Kidney epithelial cell (primary cell): ENCODE measurements at regions not wholly inside any gene's neighbourhood (a gene's known extent, or its start where the extent isn't known, plus 50 kb on each side); places are given as distances from the start of the nearest gene placed in this dataset.

Experiments used
- DNase-seq: peaks from one replicate; pipeline ENCODE4 v3.0.0-alpha.2; 2010; ENCODE audit warnings: low read depth
- H3K27me3 ChIP-seq: 2 replicates; pipeline ENCODE4 v1.6.0; 2011; ENCODE audit warnings: low read length; ENCODE audit not compliant: control insufficient read depth, insufficient read depth
- H3K36me3 ChIP-seq: 2 replicates; pipeline ENCODE4 v1.5.1; 2011; ENCODE audit warnings: low read length; ENCODE audit not compliant: control insufficient read depth, insufficient read depth
- H3K4me3 ChIP-seq: 2 replicates; pipeline ENCODE4 v1.5.1; 2011; ENCODE audit warnings: low read depth, mild to moderate bottlenecking, control low read depth, low read length
- CTCF ChIP-seq: IDR thresholded peaks from 2 replicates; pipeline ENCODE4 v1.5.1; 2011; ENCODE audit warnings: mild to moderate bottlenecking, moderate library complexity, low read length, control low read depth, inconsistent platforms; ENCODE audit not compliant: insufficient read depth, poor library complexity, severe bottlenecking

GRCh38 chr3:22506871-22507270, 696.3 kb upstream of the UBE2E2 start:
- DNase-seq = no peak
- Histone ChIP-seq H3K4me3 (no peak overlapping the region), H3K27me3 (no peaks in the 10 kb centered on the region), H3K36me3 (no peaks in the 10 kb centered on the region)
- no peak for TF ChIP-seq CTCF

GRCh38 chr3:22507709-22508108, 695.4 kb upstream of the UBE2E2 start:
- Histone ChIP-seq H3K4me3 (no peak overlapping the region), H3K27me3 (no peaks in the 10 kb centered on the region), H3K36me3 (no peaks in the 10 kb centered on the region)
- TF ChIP-seq CTCF = no peak
- no peak for DNase-seq

- H3K36me3 ChIP-seq = no peaks in the 10 kb centered on the region
- no peak for TF ChIP-seq CTCF
- H3K27me3 ChIP-seq = no peaks in the 10 kb centered on the region
- DNase-seq = no peak
- H3K4me3 ChIP-seq = no peak overlapping the region
These were observed 679.2 kb upstream of the UBE2E2 start for GRCh38 chr3:22523925-22524324.

- Histone ChIP-seq H3K27me3 (no peaks in the 10 kb centered on the region), H3K36me3 (no peaks in the 10 kb centered on the region), H3K4me3 (no peak overlapping the region)
- no peak for TF ChIP-seq CTCF
- no peak for DNase-seq
These were observed 676.8 kb upstream of the UBE2E2 start for GRCh38 chr3:22526266-22526837.

- H3K27me3 ChIP-seq = no peaks in the 10 kb centered on the region
- H3K4me3 ChIP-seq = no peak overlapping the region
- no peak for TF ChIP-seq CTCF
- H3K36me3 ChIP-seq = no peaks in the 10 kb centered on the region
- DNase-seq = no peak
These were observed 666.6 kb upstream of the UBE2E2 start for GRCh38 chr3:22536541-22536940.

- DNase-seq = no peak
- Histone ChIP-seq H3K36me3 (no peaks in the 10 kb centered on the region), H3K4me3 (no peak overlapping the region), H3K27me3 (no peaks in the 10 kb centered on the region)
- TF ChIP-seq CTCF = no peak
These were observed 665.6 kb upstream of the UBE2E2 start for GRCh38 chr3:22537560-22537959.
